Activated naive CD4-positive, alpha-beta T cell treated with anti-CD3 and anti-CD28 coated beads, Interleukin-2, amount 50 U/mL, for 24 hours (primary cell): ENCODE measurements at regions not wholly inside any gene's neighbourhood (a gene's known extent, or its start where the extent isn't known, plus 50 kb on each side); places are given as distances from the start of the nearest gene placed in this dataset.
A peak's percentile ranks its signal among the peaks of the same experiment; 100 is the strongest.
"Not testable (repeated sequence)": the region's sequence is repeated elsewhere in the genome, so short reads cannot be mapped to it uniquely, and the experiment has no call there.

Experiments
- H3K27ac Mint-ChIP-seq: one replicate; pipeline ENCODE4 v1.8.0; 2021; ENCODE audit warnings: mild to moderate bottlenecking, mixed read lengths
- H3K27me3 Mint-ChIP-seq: one replicate; pipeline ENCODE4 v1.8.0; 2021; ENCODE audit warnings: mixed read lengths
- H3K36me3 Mint-ChIP-seq: one replicate; pipeline ENCODE4 v1.8.0; 2021; ENCODE audit warnings: mixed read lengths
- H3K4me1 Mint-ChIP-seq: one replicate; pipeline ENCODE4 v1.8.0; 2021; ENCODE audit warnings: mixed read lengths
- H3K4me3 Mint-ChIP-seq: one replicate; pipeline ENCODE4 v1.8.0; 2021; ENCODE audit warnings: mild to moderate bottlenecking, mixed read lengths
- H3K9me3 Mint-ChIP-seq: one replicate; pipeline ENCODE4 v1.8.0; 2021; ENCODE audit warnings: mixed read lengths

GRCh38 chr15:53171571-53171970, 381.4 kb upstream of the ONECUT1 start:
- no peak overlapping the region for H3K4me3 Mint-ChIP-seq
- H3K36me3 Mint-ChIP-seq, result no peaks in the 10 kb centered on the region
- no peak overlapping the region for H3K27ac Mint-ChIP-seq
- H3K27me3 Mint-ChIP-seq, result no peaks in the 10 kb centered on the region
- no peaks in the 10 kb centered on the region for H3K9me3 Mint-ChIP-seq
- no peaks in the 10 kb centered on the region for H3K4me1 Mint-ChIP-seq

DNA sequence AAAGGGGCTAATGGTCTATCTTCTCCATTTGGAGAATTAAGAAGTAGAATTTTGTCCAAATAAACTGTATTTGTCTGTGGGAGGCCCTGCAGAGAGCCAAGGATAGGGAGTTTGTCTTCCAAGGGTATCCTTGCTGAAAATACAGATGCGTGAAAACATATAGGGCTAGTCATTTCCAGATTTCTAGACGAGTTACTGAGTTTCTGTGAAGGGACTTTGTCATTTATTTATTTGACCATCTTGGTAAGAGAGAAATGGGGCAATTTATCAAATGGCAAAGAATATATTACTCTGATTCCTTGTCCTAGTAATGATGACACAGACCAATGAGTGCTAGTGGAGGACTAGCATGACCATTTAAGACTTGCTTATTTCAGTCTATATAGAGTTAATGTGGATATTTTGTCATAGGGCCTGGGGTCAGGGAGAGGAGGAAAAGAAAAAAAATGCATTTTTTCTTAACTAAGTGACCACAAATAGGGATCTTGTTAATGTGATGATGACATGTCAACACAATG, 376.6 kb upstream of the ONECUT1 start:
- peaks cover 3% of the 10 kb centered on the region for H3K27me3 Mint-ChIP-seq
- no peaks in the 10 kb centered on the region for H3K4me1 Mint-ChIP-seq
- no peaks in the 10 kb centered on the region for H3K36me3 Mint-ChIP-seq
- H3K9me3 Mint-ChIP-seq, result no peaks in the 10 kb centered on the region
- no peak overlapping the region for H3K4me3 Mint-ChIP-seq
- no peak overlapping the region for H3K27ac Mint-ChIP-seq

DNA sequence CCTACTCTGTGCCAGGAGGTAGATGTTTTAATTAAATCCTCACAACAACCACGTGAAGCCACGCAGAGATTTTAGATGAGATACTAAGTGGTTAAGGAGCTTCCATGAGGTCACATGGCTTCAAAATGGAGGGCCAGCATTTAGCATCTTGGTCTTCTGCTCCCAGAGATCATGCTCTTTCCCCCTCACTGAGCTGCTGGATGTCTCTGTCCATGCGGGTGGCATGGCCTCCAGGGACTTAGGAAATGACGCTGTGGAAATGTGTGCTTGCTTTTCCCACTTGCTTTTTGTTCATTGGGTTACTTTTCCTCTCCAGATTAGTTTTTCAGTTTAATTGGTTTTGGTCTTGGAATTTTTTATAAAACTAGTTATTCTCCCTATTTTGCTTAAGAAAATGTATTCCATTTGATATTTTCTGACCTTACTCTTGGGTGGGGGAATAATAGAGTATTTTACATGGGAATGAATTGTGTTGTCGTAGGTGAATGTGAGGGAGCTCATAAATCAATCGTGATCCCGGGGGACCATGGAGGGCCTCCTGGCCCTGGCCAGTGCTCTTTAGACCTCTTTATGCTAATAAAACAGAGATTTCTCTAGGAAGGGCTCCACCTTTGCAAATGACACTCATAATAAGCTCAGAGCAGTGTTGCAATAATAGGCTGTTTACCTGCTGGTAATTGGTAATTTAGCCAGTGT, 376.0 kb upstream of the ONECUT1 start:
- Mint-ChIP-seq H3K27ac (no peak overlapping the region), H3K27me3 (peaks cover 3% of the 10 kb centered on the region), H3K36me3 (no peaks in the 10 kb centered on the region), H3K4me1 (no peaks in the 10 kb centered on the region), H3K9me3 (no peaks in the 10 kb centered on the region), H3K4me3 (no peak overlapping the region)

GRCh38 chr15:53160092-53160704, 370.1 kb upstream of the ONECUT1 start:
- Mint-ChIP-seq H3K9me3 (no peaks in the 10 kb centered on the region), H3K27ac (no peak overlapping the region), H3K4me1 (no peaks in the 10 kb centered on the region), H3K36me3 (no peaks in the 10 kb centered on the region), H3K27me3 (peaks cover 4% of the 10 kb centered on the region), H3K4me3 (no peak overlapping the region)

- H3K4me3 Mint-ChIP-seq, result no peak overlapping the region
- H3K36me3 Mint-ChIP-seq, result no peaks in the 10 kb centered on the region
- H3K27me3 Mint-ChIP-seq, result peaks cover 4% of the 10 kb centered on the region
- no peaks in the 10 kb centered on the region for H3K4me1 Mint-ChIP-seq
- H3K27ac Mint-ChIP-seq, result no peak overlapping the region
- H3K9me3 Mint-ChIP-seq, result no peaks in the 10 kb centered on the region
Observed at GRCh38 chr15:53159458-53159857, 369.3 kb upstream of the ONECUT1 start.

- peaks cover 4% of the 10 kb centered on the region for H3K27me3 Mint-ChIP-seq
- no peaks in the 10 kb centered on the region for H3K9me3 Mint-ChIP-seq
- H3K4me3 Mint-ChIP-seq, result no peak overlapping the region
- no peaks in the 10 kb centered on the region for H3K36me3 Mint-ChIP-seq
- no peak overlapping the region for H3K27ac Mint-ChIP-seq
- no peaks in the 10 kb centered on the region for H3K4me1 Mint-ChIP-seq
Observed at GRCh38 chr15:53158995-53159394, 368.9 kb upstream of the ONECUT1 start.

- Mint-ChIP-seq H3K27ac (no peak overlapping the region), H3K9me3 (no peaks in the 10 kb centered on the region), H3K27me3 (no peaks in the 10 kb centered on the region), H3K4me1 (no peaks in the 10 kb centered on the region), H3K4me3 (no peak overlapping the region), H3K36me3 (no peaks in the 10 kb centered on the region)
Observed at GRCh38 chr15:53133255-53133850, 343.2 kb upstream of the ONECUT1 start.

GRCh38 chr15:53130943-53131342, 340.8 kb upstream of the ONECUT1 start:
- Mint-ChIP-seq H3K9me3 (no peaks in the 10 kb centered on the region), H3K4me1 (no peaks in the 10 kb centered on the region), H3K27ac (no peak overlapping the region)

DNA sequence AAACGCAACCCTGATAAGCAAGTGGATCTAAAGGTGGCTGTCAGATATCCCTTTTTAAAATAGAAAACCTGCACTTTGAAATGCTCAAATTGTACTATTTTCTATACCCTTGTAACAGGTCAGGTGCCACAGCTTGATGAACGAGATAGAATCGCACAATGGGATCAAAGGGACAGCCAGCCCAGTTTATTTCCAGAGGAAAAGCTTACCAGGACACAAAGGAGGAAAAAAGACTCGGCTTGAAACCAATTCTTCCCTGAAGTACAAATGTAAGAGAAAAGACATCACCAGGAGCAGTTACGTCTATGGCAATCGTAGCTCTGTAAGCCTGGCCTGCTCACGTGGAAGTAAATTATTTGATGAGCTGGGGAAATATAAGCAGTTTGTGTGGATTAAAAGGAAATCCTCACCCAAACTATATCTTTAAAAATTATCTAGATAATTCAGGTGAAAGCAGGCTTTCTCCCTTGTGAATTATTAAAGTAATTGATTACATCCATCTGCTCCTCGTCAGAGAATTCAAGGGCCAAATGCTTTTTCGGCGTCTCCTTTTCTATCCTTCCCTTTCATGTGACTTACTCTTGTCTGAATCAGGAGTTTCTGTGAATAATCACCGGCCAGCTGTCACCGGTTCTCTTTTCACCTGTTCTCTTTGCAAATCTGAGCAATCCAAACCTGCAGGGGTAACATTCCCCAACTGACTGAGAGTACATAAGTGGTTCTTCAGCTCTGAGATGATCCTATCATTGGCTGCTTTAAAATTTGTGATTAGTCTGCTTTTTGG, 339.2 kb upstream of the ONECUT1 start:
- Mint-ChIP-seq H3K4me3 (no peak overlapping the region), H3K4me1 (no peaks in the 10 kb centered on the region), H3K27me3 (peaks cover 1% of the 10 kb centered on the region), H3K9me3 (no peaks in the 10 kb centered on the region), H3K36me3 (no peaks in the 10 kb centered on the region), H3K27ac (no peak overlapping the region)

More at GRCh38 chr15:53130943-53131342, 340.8 kb upstream of the ONECUT1 start:
- Mint-ChIP-seq H3K4me3 (no peak overlapping the region), H3K36me3 (no peaks in the 10 kb centered on the region), H3K27me3 (no peaks in the 10 kb centered on the region)

- H3K9me3 Mint-ChIP-seq, result no peaks in the 10 kb centered on the region
- no peak overlapping the region for H3K4me3 Mint-ChIP-seq
- no peak overlapping the region for H3K27ac Mint-ChIP-seq
- H3K36me3 Mint-ChIP-seq, result no peaks in the 10 kb centered on the region
- H3K4me1 Mint-ChIP-seq, result no peaks in the 10 kb centered on the region
- peaks cover 1% of the 10 kb centered on the region for H3K27me3 Mint-ChIP-seq
Observed at GRCh38 chr15:53128652-53129051, 338.5 kb upstream of the ONECUT1 start.

DNA sequence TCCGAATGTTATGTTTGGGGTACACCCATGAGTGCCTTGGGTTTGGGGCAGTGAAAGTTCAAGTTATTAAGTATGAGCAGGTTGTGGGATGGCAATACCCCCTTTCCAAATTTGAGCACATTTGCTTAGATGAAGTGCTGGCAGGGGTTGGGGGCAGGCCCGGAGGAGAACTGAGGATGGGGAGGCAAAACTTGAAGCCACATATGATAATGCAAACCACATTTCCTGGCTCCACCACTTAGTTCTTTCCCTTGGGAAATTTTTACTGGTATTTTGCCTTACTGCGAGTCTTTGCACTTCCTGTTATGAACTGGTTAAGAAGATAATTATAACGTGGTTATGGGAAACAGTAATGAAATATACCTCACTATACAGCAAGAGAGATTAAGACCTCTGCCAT, 336.0 kb upstream of the ONECUT1 start:
- H3K36me3 Mint-ChIP-seq, result no peaks in the 10 kb centered on the region
- H3K4me1 Mint-ChIP-seq, result no peaks in the 10 kb centered on the region
- H3K4me3 Mint-ChIP-seq, result no peak overlapping the region
- H3K27ac Mint-ChIP-seq, result peak overlapping the region; percentile 55
- H3K9me3 Mint-ChIP-seq, result no peaks in the 10 kb centered on the region
- H3K27me3 Mint-ChIP-seq, result peaks cover 1% of the 10 kb centered on the region

DNA sequence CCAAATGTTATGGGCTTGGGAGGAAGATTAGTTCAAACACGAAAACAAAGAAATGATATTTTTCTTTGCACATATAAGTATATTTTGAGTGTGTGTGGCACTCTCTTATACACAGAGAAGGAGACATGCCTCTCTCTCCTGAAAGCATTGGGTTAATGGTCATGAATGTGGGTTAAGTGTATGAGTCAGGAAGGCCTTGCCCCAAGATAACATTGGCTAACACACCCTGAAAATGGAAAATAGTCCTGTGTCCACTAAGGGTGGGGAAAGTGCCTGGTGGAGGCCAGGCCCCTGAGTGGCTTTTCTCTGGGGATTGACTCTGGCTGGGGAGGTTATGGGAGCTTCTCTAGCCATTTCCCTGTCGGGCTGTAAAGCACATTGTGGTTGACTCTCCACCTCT, 332.7 kb upstream of the ONECUT1 start:
- no peaks in the 10 kb centered on the region for H3K36me3 Mint-ChIP-seq
- no peak overlapping the region for H3K4me3 Mint-ChIP-seq
- no peaks in the 10 kb centered on the region for H3K4me1 Mint-ChIP-seq
- H3K27ac Mint-ChIP-seq, result no peak overlapping the region
- peaks cover 1% of the 10 kb centered on the region for H3K27me3 Mint-ChIP-seq
- H3K9me3 Mint-ChIP-seq, result no peaks in the 10 kb centered on the region

GRCh38 chr15:53116915-53117314, 326.8 kb upstream of the ONECUT1 start:
- H3K36me3 Mint-ChIP-seq, H3K27me3 Mint-ChIP-seq, H3K4me3 Mint-ChIP-seq, H3K27ac Mint-ChIP-seq, H3K4me1 Mint-ChIP-seq, H3K9me3 Mint-ChIP-seq: not testable (repeated sequence)

DNA sequence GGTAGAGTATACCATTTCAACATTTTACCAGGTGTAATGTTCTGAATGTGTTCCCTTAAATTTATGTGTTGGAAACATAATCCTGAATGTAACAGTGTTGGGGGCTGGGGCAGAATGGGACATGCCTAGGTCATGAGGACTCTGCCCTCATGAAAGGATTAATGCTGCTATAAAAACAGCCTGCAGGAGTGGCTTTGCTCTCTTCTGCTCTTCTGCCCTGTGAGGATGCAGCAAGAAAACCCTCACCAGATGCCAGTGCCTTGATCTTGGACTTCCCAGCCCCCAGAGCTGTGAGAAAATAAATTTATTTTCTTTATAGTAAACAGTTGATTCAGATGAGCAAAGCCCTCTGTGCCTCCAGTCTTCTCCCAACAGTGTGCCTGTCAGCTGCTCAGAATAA, 326.0 kb upstream of the ONECUT1 start:
- H3K36me3 Mint-ChIP-seq, result no peaks in the 10 kb centered on the region
- H3K4me1 Mint-ChIP-seq, result no peaks in the 10 kb centered on the region
- H3K4me3 Mint-ChIP-seq, result no peak overlapping the region
- H3K9me3 Mint-ChIP-seq, result no peaks in the 10 kb centered on the region
- no peak overlapping the region for H3K27ac Mint-ChIP-seq
- H3K27me3 Mint-ChIP-seq, result peaks cover 6% of the 10 kb centered on the region

GRCh38 chr15:53115563-53115962, 325.4 kb upstream of the ONECUT1 start:
- no peaks in the 10 kb centered on the region for H3K36me3 Mint-ChIP-seq
- no peaks in the 10 kb centered on the region for H3K9me3 Mint-ChIP-seq
- no peak overlapping the region for H3K27ac Mint-ChIP-seq
- H3K4me3 Mint-ChIP-seq, result no peak overlapping the region
- H3K4me1 Mint-ChIP-seq, result no peaks in the 10 kb centered on the region
- H3K27me3 Mint-ChIP-seq, result peaks cover 6% of the 10 kb centered on the region

DNA sequence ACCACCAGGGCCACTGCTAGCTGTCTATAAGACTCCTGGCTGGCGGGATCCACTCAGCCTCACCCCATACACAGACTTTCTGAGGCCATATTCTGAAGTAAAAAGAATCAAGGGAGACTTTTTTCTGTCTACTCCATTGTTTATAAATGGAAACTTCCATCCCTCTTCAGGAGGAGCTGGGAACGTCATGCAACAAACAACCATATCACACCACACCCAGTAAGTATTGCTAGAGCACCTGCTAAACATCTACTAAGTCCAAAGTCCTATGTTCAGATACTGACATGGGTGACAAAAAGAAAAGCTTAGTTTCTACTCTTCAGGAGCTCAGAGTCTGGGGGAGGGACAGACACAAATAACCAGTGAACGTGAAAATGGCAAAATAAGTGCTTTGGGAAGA, 324.8 kb upstream of the ONECUT1 start:
- Mint-ChIP-seq H3K36me3 (no peaks in the 10 kb centered on the region), H3K9me3 (no peaks in the 10 kb centered on the region), H3K4me1 (no peaks in the 10 kb centered on the region), H3K4me3 (no peak overlapping the region), H3K27ac (no peak overlapping the region), H3K27me3 (peaks cover 8% of the 10 kb centered on the region)
